ENCODE measurements at regions not wholly inside any gene's neighbourhood (a gene's known extent, or its start where the extent isn't known, plus 50 kb on each side); places are given as distances from the start of the nearest gene placed in this dataset.
"Not testable (repeated sequence)": the region's sequence is repeated elsewhere in the genome, so short reads cannot be mapped to it uniquely, and the experiment has no call there.

- H3K36me3 ChIP-seq, result no peaks in the 10 kb centered on the region
- ATAC-seq, result no peak
- no peaks in the 10 kb centered on the region for H3K9me3 ChIP-seq
- H3K27me3 ChIP-seq, result no peaks in the 10 kb centered on the region
- H3K4me3 ChIP-seq, result no peak overlapping the region
- no peak for TF ChIP-seq EP300 (IDR thresholded peaks at IDR 0.05)
- TF ChIP-seq POLR2A (IDR thresholded peaks at IDR 0.05), result no peak
- no peak for TF ChIP-seq CTCF (IDR thresholded peaks at IDR 0.05)
- no peak for TF ChIP-seq POLR2AphosphoS5 (IDR thresholded peaks at IDR 0.05)
- H3K4me1 ChIP-seq, result no peaks in the 10 kb centered on the region
- WGBS, 2 donors (ENCODE audit: low coverage in 1 of 2), result 80 to 100% methylated on average over 1 of the region's 1 CpG
- H3K27ac ChIP-seq, result no peak overlapping the region
Observed at GRCh38 chr2:52477166-52477565, 1290.4 kb upstream of the CHAC2 start.

- H3K4me3 ChIP-seq, result no peak overlapping the region
- no peaks in the 10 kb centered on the region for H3K9me3 ChIP-seq
- no peaks in the 10 kb centered on the region for H3K4me1 ChIP-seq
- no peak for TF ChIP-seq EP300 (IDR thresholded peaks at IDR 0.05)
- no peak for TF ChIP-seq POLR2A (IDR thresholded peaks at IDR 0.05)
- no peak for TF ChIP-seq CTCF (IDR thresholded peaks at IDR 0.05)
- no peak for TF ChIP-seq POLR2AphosphoS5 (IDR thresholded peaks at IDR 0.05)
- H3K27ac ChIP-seq, result no peak overlapping the region
- H3K27me3 ChIP-seq, result no peaks in the 10 kb centered on the region
- WGBS, 2 donors (ENCODE audit: low coverage in 1 of 2), result 29 to 67% methylated on average over 1 of the region's 1 CpG
- no peaks in the 10 kb centered on the region for H3K36me3 ChIP-seq
- no peak for ATAC-seq
Observed at GRCh38 chr2:52475590-52475989, 1292.0 kb upstream of the CHAC2 start.

- no peaks in the 10 kb centered on the region for H3K9me3 ChIP-seq
- no peaks in the 10 kb centered on the region for H3K4me1 ChIP-seq
- H3K27ac ChIP-seq, result no peak overlapping the region
- no peaks in the 10 kb centered on the region for H3K27me3 ChIP-seq
- WGBS, 2 donors (ENCODE audit: low coverage in 1 of 2), result 80 to 88% methylated on average over 1 of the region's 1 CpG
- H3K36me3 ChIP-seq, result no peaks in the 10 kb centered on the region
- no peak for TF ChIP-seq POLR2AphosphoS5 (IDR thresholded peaks at IDR 0.05)
- no peak for TF ChIP-seq EP300 (IDR thresholded peaks at IDR 0.05)
- TF ChIP-seq CTCF (IDR thresholded peaks at IDR 0.05), result no peak
- TF ChIP-seq POLR2A (IDR thresholded peaks at IDR 0.05), result no peak
- ATAC-seq, result no peak
- no peak overlapping the region for H3K4me3 ChIP-seq
Observed at GRCh38 chr2:52474091-52474490, 1293.5 kb upstream of the CHAC2 start.

GRCh38 chr2:52473526-52473925, 1294.1 kb upstream of the CHAC2 start:
- 25 to 52% methylated on average over 2 of the region's 2 CpGs for WGBS, 2 donors (ENCODE audit: low coverage in 1 of 2)
- no peak for ATAC-seq
- no peaks in the 10 kb centered on the region for H3K9me3 ChIP-seq

GRCh38 chr2:52470457-52470856, 1297.1 kb upstream of the CHAC2 start:
- H3K4me1 ChIP-seq, H3K9me3 ChIP-seq, H3K36me3 ChIP-seq, ATAC-seq, H3K27ac ChIP-seq, H3K4me3 ChIP-seq, H3K27me3 ChIP-seq: not testable (repeated sequence)
- no CpG with 5 or more reads among the region's 1 CpG for WGBS, 2 donors (ENCODE audit: low coverage in 1 of 2)

More at GRCh38 chr2:52473526-52473925, 1294.1 kb upstream of the CHAC2 start:
- H3K36me3 ChIP-seq, result no peaks in the 10 kb centered on the region
- no peak for TF ChIP-seq EP300 (IDR thresholded peaks at IDR 0.05)
- no peak for TF ChIP-seq POLR2A (IDR thresholded peaks at IDR 0.05)
- no peak for TF ChIP-seq CTCF (IDR thresholded peaks at IDR 0.05)
- no peak for TF ChIP-seq POLR2AphosphoS5 (IDR thresholded peaks at IDR 0.05)
- no peak overlapping the region for H3K27ac ChIP-seq
- H3K27me3 ChIP-seq, result no peaks in the 10 kb centered on the region
- no peak overlapping the region for H3K4me3 ChIP-seq
- H3K4me1 ChIP-seq, result no peaks in the 10 kb centered on the region

GRCh38 chr2:52467189-52467588, 1300.4 kb upstream of the CHAC2 start:
- Histone ChIP-seq H3K9me3 (no peaks in the 10 kb centered on the region), H3K27me3 (no peaks in the 10 kb centered on the region), H3K27ac (no peak overlapping the region), H3K4me3 (no peak overlapping the region), H3K4me1 (no peaks in the 10 kb centered on the region), H3K36me3 (no peaks in the 10 kb centered on the region)
- ATAC-seq, result no peak
- 60 to 92% methylated on average over 1 to 2 of the region's 2 CpGs for WGBS, 2 donors (ENCODE audit: low coverage in 1 of 2)
- TF ChIP-seq EP300 (IDR thresholded peaks at IDR 0.05) (no peak), POLR2A (IDR thresholded peaks at IDR 0.05) (no peak), POLR2AphosphoS5 (IDR thresholded peaks at IDR 0.05) (no peak), CTCF (IDR thresholded peaks at IDR 0.05) (no peak)
